CD8-positive, alpha-beta memory T cell (primary cell): ENCODE measurements at regions not wholly inside any gene's neighbourhood (a gene's known extent, or its start where the extent isn't known, plus 50 kb on each side); places are given as distances from the start of the nearest gene placed in this dataset.

ENCODE experiments used
- CTCF ChIA-PET: fragments of 350-600 bp; sonication (Branson Sonifier 250); formaldehyde crosslinking; loops from one replicate; lab custom pipeline; 2021; ENCODE audit warnings: antibody characterized with exemption; lab: Charles Lee
- POLR2A ChIA-PET: fragments of 350-600 bp; sonication (Branson Sonifier 250); formaldehyde crosslinking; loops from one replicate; lab custom pipeline; 2021; ENCODE audit warnings: antibody characterized with exemption; lab: Charles Lee
- DNase-seq, 5 donors: peaks; one replicate each; pipeline versions ENCODE4 v3.0.0 to v3.0.0-alpha.2; 2020 to 2022; ENCODE audit warnings: mixed read lengths in 1 of 5
- H3K27ac ChIP-seq: one replicate; pipeline ENCODE4 v1.7.0; 2013; ENCODE audit warnings: low read depth, mild to moderate bottlenecking, low read length, moderate library complexity
- H3K27me3 ChIP-seq: 2 replicates; pipeline ENCODE4 v1.7.0; 2013; ENCODE audit warnings: low read length, mild to moderate bottlenecking; ENCODE audit not compliant: insufficient read depth, poor library complexity, severe bottlenecking
- H3K36me3 ChIP-seq: 2 replicates; pipeline ENCODE4 v1.7.0; 2013; ENCODE audit warnings: mild to moderate bottlenecking, low read length, moderate library complexity; ENCODE audit not compliant: insufficient read depth
- H3K4me1 ChIP-seq: 2 replicates; pipeline ENCODE4 v1.7.0; 2013; ENCODE audit warnings: mild to moderate bottlenecking, low read length, moderate library complexity; ENCODE audit not compliant: insufficient read depth
- H3K4me3 ChIP-seq: 2 replicates; pipeline ENCODE4 v1.7.0; 2013; ENCODE audit warnings: mild to moderate bottlenecking, low read length
- H3K9me3 ChIP-seq: 2 replicates; pipeline ENCODE4 v1.7.0; 2013; ENCODE audit warnings: mild to moderate bottlenecking, low read length
- H3K27ac Mint-ChIP-seq, 8 donors: one replicate each; pipeline ENCODE4 v1.8.0; 2020 to 2021; ENCODE audit warnings: mixed read lengths in 8 of 8, mild to moderate bottlenecking in 6 of 8, inconsistent platforms in 3 of 8, moderate library complexity in 3 of 8
- H3K27me3 Mint-ChIP-seq, 2 donors: one replicate each; pipeline ENCODE4 v1.8.0; 2020 to 2021; ENCODE audit warnings: mixed read lengths in 2 of 2, mild to moderate bottlenecking in 1 of 2, moderate library complexity in 1 of 2
- H3K36me3 Mint-ChIP-seq, 3 donors: one replicate each; pipeline ENCODE4 v1.8.0; 2020 to 2021; ENCODE audit warnings: mixed read lengths in 3 of 3, inconsistent platforms in 1 of 3, mild to moderate bottlenecking in 1 of 3
- H3K4me1 Mint-ChIP-seq, 3 donors: one replicate each; pipeline ENCODE4 v1.8.0; 2020 to 2021; ENCODE audit warnings: mixed read lengths in 3 of 3, inconsistent platforms in 1 of 3, mild to moderate bottlenecking in 1 of 3
- H3K4me3 Mint-ChIP-seq, 7 donors: one replicate each; pipeline ENCODE4 v1.8.0; 2020 to 2021; ENCODE audit warnings: mixed read lengths in 7 of 7, mild to moderate bottlenecking in 6 of 7, moderate library complexity in 4 of 7, inconsistent platforms in 2 of 7
- H3K9me3 Mint-ChIP-seq, 5 donors: one replicate each; pipeline ENCODE4 v1.8.0; 2020 to 2022; ENCODE audit warnings: mixed read lengths in 5 of 5, mild to moderate bottlenecking in 3 of 5, moderate library complexity in 2 of 5, inconsistent platforms in 1 of 5

- POLR2A ChIA-PET: no interaction called here
- CTCF ChIA-PET: no interaction called here
- H3K4me3 Mint-ChIP-seq: no peak overlapping the region
These were observed 57.7 kb upstream of the MEF2C start for GRCh38 chr5:88940713-88941112.

GRCh38 chr5:88939300-88939699, 56.3 kb upstream of the MEF2C start:
- Mint-ChIP-seq H3K36me3 (no peaks in the 10 kb centered on the region), H3K9me3 (peaks cover 0 to 3% (median 0%) of the 10 kb centered on the region in 5 donors), H3K4me1 (no peaks in the 10 kb centered on the region), H3K4me3 (no peak overlapping the region), H3K27me3 (no peaks in the 10 kb centered on the region), H3K27ac (no peak overlapping the region)
- no peak overlapping the region for H3K27ac ChIP-seq
- no peaks in the 10 kb centered on the region for H3K27me3 ChIP-seq
- no peaks in the 10 kb centered on the region for H3K36me3 ChIP-seq
- H3K4me1 ChIP-seq: no peaks in the 10 kb centered on the region
- H3K9me3 ChIP-seq: no peaks in the 10 kb centered on the region
- DNase-seq: no peak
- CTCF ChIA-PET: no interaction called here
- POLR2A ChIA-PET: no interaction called here
- no peak overlapping the region for H3K4me3 ChIP-seq

More at GRCh38 chr5:88940713-88941112, 57.7 kb upstream of the MEF2C start:
- Histone ChIP-seq H3K36me3 (no peaks in the 10 kb centered on the region), H3K4me1 (no peaks in the 10 kb centered on the region), H3K27ac (no peak overlapping the region), H3K4me3 (no peak overlapping the region), H3K27me3 (no peaks in the 10 kb centered on the region), H3K9me3 (no peaks in the 10 kb centered on the region)
- Mint-ChIP-seq H3K27ac (no peak overlapping the region), H3K27me3 (no peaks in the 10 kb centered on the region), H3K36me3 (no peaks in the 10 kb centered on the region), H3K9me3 (peaks cover 0 to 6% (median 0%) of the 10 kb centered on the region in 5 donors), H3K4me1 (no peaks in the 10 kb centered on the region)
- no peak for DNase-seq

- H3K27ac ChIP-seq: no peak overlapping the region
- no peak overlapping the region for H3K4me3 ChIP-seq
- Mint-ChIP-seq H3K4me1 (no peaks in the 10 kb centered on the region), H3K27ac (no peak overlapping the region), H3K9me3 (peaks cover 0 to 3% (median 0%) of the 10 kb centered on the region in 5 donors), H3K36me3 (no peaks in the 10 kb centered on the region), H3K4me3 (no peak overlapping the region), H3K27me3 (no peaks in the 10 kb centered on the region)
- H3K36me3 ChIP-seq: no peaks in the 10 kb centered on the region
- ChIA-PET POLR2A (no interaction called here), CTCF (no interaction called here)
- H3K27me3 ChIP-seq: no peaks in the 10 kb centered on the region
- DNase-seq: no peak
- H3K4me1 ChIP-seq: no peaks in the 10 kb centered on the region
- H3K9me3 ChIP-seq: no peaks in the 10 kb centered on the region
These were observed 55.5 kb upstream of the MEF2C start for GRCh38 chr5:88938488-88938887.

- H3K9me3 Mint-ChIP-seq: peaks cover 0 to 3% (median 0%) of the 10 kb centered on the region in 5 donors
- H3K36me3 ChIP-seq: no peaks in the 10 kb centered on the region
These were observed 54.4 kb upstream of the MEF2C start for GRCh38 chr5:88937406-88937805.

GRCh38 chr5:88934439-88934838, 51.5 kb upstream of the MEF2C start:
- no peak overlapping the region for H3K27ac Mint-ChIP-seq
- H3K36me3 Mint-ChIP-seq: no peaks in the 10 kb centered on the region
- DNase-seq: no peak
- Histone ChIP-seq H3K27ac (no peak overlapping the region), H3K4me1 (no peaks in the 10 kb centered on the region), H3K9me3 (no peaks in the 10 kb centered on the region), H3K27me3 (no peaks in the 10 kb centered on the region), H3K36me3 (no peaks in the 10 kb centered on the region), H3K4me3 (no peak overlapping the region)
- H3K9me3 Mint-ChIP-seq: no peaks in the 10 kb centered on the region
- ChIA-PET CTCF (interaction anchor here (0.7 kb wide), 1 partner anchor 1718 kb away, joined by 3 read pairs; no protein-coding TSS in a partner anchor), POLR2A (no interaction called here)
- no peaks in the 10 kb centered on the region for H3K4me1 Mint-ChIP-seq
- no peak overlapping the region for H3K4me3 Mint-ChIP-seq
- no peaks in the 10 kb centered on the region for H3K27me3 Mint-ChIP-seq

More at GRCh38 chr5:88937406-88937805, 54.4 kb upstream of the MEF2C start:
- no peak for DNase-seq
- Histone ChIP-seq H3K9me3 (no peaks in the 10 kb centered on the region), H3K4me3 (no peak overlapping the region), H3K4me1 (no peaks in the 10 kb centered on the region), H3K27me3 (no peaks in the 10 kb centered on the region), H3K27ac (no peak overlapping the region)
- Mint-ChIP-seq H3K27ac (no peak overlapping the region), H3K4me1 (no peaks in the 10 kb centered on the region), H3K27me3 (no peaks in the 10 kb centered on the region), H3K36me3 (no peaks in the 10 kb centered on the region), H3K4me3 (no peak overlapping the region)
- ChIA-PET CTCF (no interaction called here), POLR2A (no interaction called here)
